ENCODE measurements at regions not wholly inside any gene's neighbourhood (a gene's known extent, or its start where the extent isn't known, plus 50 kb on each side); places are given as distances from the start of the nearest gene placed in this dataset.
A peak's percentile ranks its signal among the peaks of the same experiment; 100 is the strongest.

- TF ChIP-seq ZBTB46 (CRISPR knock-in tag; IDR thresholded peaks at IDR 0.05; ENCODE audit: borderline replicate concordance): no peak
- TF ChIP-seq RBM39 (IDR thresholded peaks at IDR 0.05; ENCODE audit: low read depth, low read length, poor library complexity, severe bottlenecking): no peak
- peak; percentile 24; the same call in 1 of the 2 replicates for TF ChIP-seq ZNF784 (CRISPR knock-in tag; IDR thresholded peaks at IDR 0.05; ENCODE audit: borderline replicate concordance)
- TF ChIP-seq POLR2AphosphoS2 (IDR thresholded peaks at IDR 0.05; ENCODE audit: low read depth, low read length): no peak
- no peak for TF ChIP-seq CREM (IDR thresholded peaks at IDR 0.05)
- no peak for TF ChIP-seq CREM (CRISPR knock-in tag; IDR thresholded peaks at IDR 0.05)
- no peak for TF ChIP-seq ZNF17 (CRISPR knock-in tag; IDR thresholded peaks at IDR 0.05)
- TF ChIP-seq TRIM24 (CRISPR knock-in tag; IDR thresholded peaks at IDR 0.05): no peak
- no peak for TF ChIP-seq ARHGAP35 (CRISPR knock-in tag; IDR thresholded peaks at IDR 0.05; ENCODE audit: borderline replicate concordance)
- TF ChIP-seq ZNF597 (CRISPR knock-in tag; IDR thresholded peaks at IDR 0.05): no peak
- no peak for TF ChIP-seq SSRP1 (CRISPR knock-in tag; IDR thresholded peaks at IDR 0.05)
- TF ChIP-seq HHEX (CRISPR knock-in tag; IDR thresholded peaks at IDR 0.05): no peak
- no peak for TF ChIP-seq ETV6 (CRISPR knock-in tag; conservative IDR thresholded peaks at IDR 0.05)
- peak; percentile 88 for TF ChIP-seq ZNF230 (CRISPR knock-in tag; IDR thresholded peaks at IDR 0.05)
- no peak for TF ChIP-seq RFXANK (CRISPR knock-in tag; IDR thresholded peaks at IDR 0.05)
- no peak for TF ChIP-seq ZNF724P (CRISPR knock-in tag; IDR thresholded peaks at IDR 0.05; ENCODE audit: borderline replicate concordance)
- TF ChIP-seq CHD2 (IDR thresholded peaks at IDR 0.05; ENCODE audit: low read depth, low read length): no peak
- no peak for TF ChIP-seq ZNF354B (CRISPR knock-in tag; IDR thresholded peaks at IDR 0.05)
- no peak for TF ChIP-seq FOXP1 (IDR thresholded peaks at IDR 0.05)
- TF ChIP-seq FOXP1 (CRISPR knock-in tag; IDR thresholded peaks at IDR 0.05): no peak
- TF ChIP-seq AKNA (CRISPR knock-in tag; IDR thresholded peaks at IDR 0.05; ENCODE audit: borderline replicate concordance): no peak
- peak; percentile 82 for TF ChIP-seq ZNF3 (CRISPR knock-in tag; IDR thresholded peaks at IDR 0.05)
- TF ChIP-seq KLF12 (CRISPR knock-in tag; IDR thresholded peaks at IDR 0.05; ENCODE audit: borderline replicate concordance): no peak
- TF ChIP-seq NR3C1 (CRISPR knock-in tag; IDR thresholded peaks at IDR 0.05): no peak
- TF ChIP-seq AHR (CRISPR knock-in tag; IDR thresholded peaks at IDR 0.05): no peak
These were observed 129.6 kb upstream of the SLC1A4 start (continued) for GRCh38 chr2:64859312-64860212.

All from HepG2 (cell line).